Activated T-helper 17 cell treated with anti-CD3 and anti-CD28 coated beads, Interleukin-2, amount 50 U/mL, for 72 hours (primary cell): ENCODE measurements at regions not wholly inside any gene's neighbourhood (a gene's known extent, or its start where the extent isn't known, plus 50 kb on each side); places are given as distances from the start of the nearest gene placed in this dataset.
"Not testable (repeated sequence)": the region's sequence is repeated elsewhere in the genome, so short reads cannot be mapped to it uniquely, and the experiment has no call there.

Experiments
- ATAC-seq: fragments of 150-1000 bp; cut with Tn5 transposase; replicated peaks from 2 replicates; pipeline ENCODE4 v1.10.0; 2021; ENCODE audit warnings: mild to moderate bottlenecking, moderate library complexity
- H3K27ac Mint-ChIP-seq: one replicate; pipeline ENCODE4 v1.8.0; 2022; ENCODE audit warnings: mixed read lengths
- H3K27me3 Mint-ChIP-seq: one replicate; pipeline ENCODE4 v1.8.0; 2022; ENCODE audit warnings: mixed read lengths
- H3K36me3 Mint-ChIP-seq: one replicate; pipeline ENCODE4 v1.8.0; 2022; ENCODE audit warnings: low read depth, mild to moderate bottlenecking, mixed read lengths
- H3K4me1 Mint-ChIP-seq: one replicate; pipeline ENCODE4 v1.8.0; 2022; ENCODE audit warnings: mixed read lengths
- H3K4me3 Mint-ChIP-seq: one replicate; pipeline ENCODE4 v1.8.0; 2022; ENCODE audit warnings: mild to moderate bottlenecking, mixed read lengths
- H3K9me3 Mint-ChIP-seq: one replicate; pipeline ENCODE4 v1.8.0; 2022; ENCODE audit warnings: mixed read lengths

DNA sequence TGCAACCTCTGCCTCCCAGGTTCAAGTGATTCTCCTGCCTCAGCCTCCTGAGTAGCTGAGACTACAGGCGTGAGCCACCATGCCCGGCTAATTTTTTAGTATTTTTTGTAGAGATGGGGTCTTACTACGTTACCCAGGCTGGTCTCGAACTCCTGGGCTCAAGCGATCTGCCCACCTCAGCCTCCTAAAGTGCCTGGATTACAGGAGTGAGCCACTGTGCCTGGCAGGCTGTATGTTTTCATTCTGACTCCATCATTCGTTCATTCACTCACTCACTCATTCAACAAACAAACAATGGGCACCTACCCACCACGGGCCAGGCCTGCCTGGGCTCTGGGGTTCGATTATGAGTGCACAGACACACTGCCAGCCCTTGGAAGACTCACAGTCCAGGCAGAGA lies 197.1 kb downstream of the C9orf50 start:
- peak overlapping the region; percentile 31 for H3K4me3 Mint-ChIP-seq
- not testable (repeated sequence) for H3K36me3 Mint-ChIP-seq, H3K27me3 Mint-ChIP-seq, H3K9me3 Mint-ChIP-seq, ATAC-seq, H3K4me1 Mint-ChIP-seq
- peak overlapping the region; percentile 83 for H3K27ac Mint-ChIP-seq

GRCh38 chr9:129423216-129423615 lies 197.7 kb downstream of the C9orf50 start:
- Mint-ChIP-seq H3K4me3 (peak overlapping the region; percentile 31), H3K36me3 (no peaks in the 10 kb centered on the region), H3K4me1 (peaks cover 9% of the 10 kb centered on the region), H3K27me3 (no peaks in the 10 kb centered on the region), H3K27ac (peak overlapping the region; percentile 83), H3K9me3 (no peaks in the 10 kb centered on the region)
- peak; percentile 48 for ATAC-seq

GRCh38 chr9:129422843-129423192 lies 198.1 kb downstream of the C9orf50 start:
- Mint-ChIP-seq H3K27ac (peak overlapping the region; percentile 83), H3K4me1 (peaks cover 9% of the 10 kb centered on the region), H3K36me3 (no peaks in the 10 kb centered on the region), H3K27me3 (no peaks in the 10 kb centered on the region), H3K9me3 (no peaks in the 10 kb centered on the region), H3K4me3 (peak overlapping the region; percentile 31)
- ATAC-seq: peak; percentile 59

DNA sequence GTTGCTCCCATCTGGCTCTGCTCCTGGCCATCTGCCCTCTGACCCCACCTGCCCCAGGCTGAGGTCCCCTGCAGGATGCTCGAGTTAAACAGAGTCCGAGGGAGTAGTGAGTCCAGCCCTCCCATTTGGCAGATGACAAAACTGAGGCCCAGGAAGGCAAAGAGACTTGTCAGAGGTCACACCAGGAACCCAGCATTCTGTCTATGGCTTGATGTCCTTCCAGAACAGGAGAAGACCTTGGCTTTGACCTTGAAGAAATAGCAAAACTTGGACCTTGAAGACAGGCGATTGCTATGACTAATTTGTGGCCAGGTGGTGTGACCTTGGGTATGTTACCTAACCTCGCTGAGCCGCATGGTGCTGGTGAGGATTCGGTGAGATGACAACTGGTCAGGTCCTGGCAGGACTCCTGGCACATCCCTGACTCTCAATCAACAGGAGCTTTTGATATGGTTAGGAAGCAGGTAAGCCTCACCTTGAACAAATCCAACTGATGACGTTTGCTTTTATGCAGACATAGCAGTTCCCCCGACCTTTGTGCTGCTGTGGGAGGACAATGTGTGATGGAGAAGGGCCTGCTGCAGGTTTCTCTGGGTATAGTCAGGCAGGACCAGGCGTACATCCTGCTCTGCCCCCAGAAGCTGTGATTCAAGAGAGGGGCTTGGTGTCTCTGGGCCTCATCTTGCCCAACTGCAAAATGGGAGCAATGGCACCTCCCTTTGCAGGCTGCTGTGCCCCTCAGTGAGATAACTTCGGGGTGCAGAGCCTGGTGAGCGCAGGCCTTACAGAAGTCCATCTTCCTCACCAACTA lies 198.7 kb downstream of the C9orf50 start:
- H3K27me3 Mint-ChIP-seq: no peaks in the 10 kb centered on the region
- H3K4me1 Mint-ChIP-seq: peaks cover 9% of the 10 kb centered on the region
- peak overlapping the region; percentile 28 for H3K27ac Mint-ChIP-seq
- no peaks in the 10 kb centered on the region for H3K36me3 Mint-ChIP-seq
- H3K4me3 Mint-ChIP-seq: peak overlapping the region; percentile 20
- ATAC-seq: peak; percentile 44
- no peaks in the 10 kb centered on the region for H3K9me3 Mint-ChIP-seq

DNA sequence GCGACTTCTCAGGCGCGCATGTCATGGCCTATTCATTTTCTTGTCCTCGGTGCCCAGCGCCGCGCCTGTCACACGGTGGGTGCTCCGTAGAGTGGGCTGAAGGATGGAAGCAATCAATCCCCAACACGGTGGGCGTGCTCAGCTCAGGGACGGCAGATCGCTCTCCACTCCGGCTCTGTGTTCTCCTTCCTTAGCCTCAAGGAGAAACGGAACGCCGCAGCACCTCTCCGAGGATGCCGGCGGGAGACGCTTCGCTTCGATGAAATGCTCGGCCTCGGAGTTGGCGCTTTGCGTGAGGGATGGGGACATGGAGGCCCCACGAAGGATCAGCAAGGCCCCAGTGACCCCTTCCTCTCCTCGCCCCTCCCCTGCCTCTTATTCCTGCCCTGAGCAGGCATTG lies 199.5 kb downstream of the C9orf50 start:
- Mint-ChIP-seq H3K36me3 (no peaks in the 10 kb centered on the region), H3K27ac (no peak overlapping the region), H3K27me3 (no peaks in the 10 kb centered on the region), H3K9me3 (no peaks in the 10 kb centered on the region), H3K4me1 (peaks cover 9% of the 10 kb centered on the region), H3K4me3 (no peak overlapping the region)
- no peak for ATAC-seq

- ATAC-seq: peak; percentile 25
- no peak overlapping the region for H3K27ac Mint-ChIP-seq
- no peaks in the 10 kb centered on the region for H3K9me3 Mint-ChIP-seq
- no peaks in the 10 kb centered on the region for H3K36me3 Mint-ChIP-seq
- H3K27me3 Mint-ChIP-seq: no peaks in the 10 kb centered on the region
- peaks cover 5% of the 10 kb centered on the region for H3K4me1 Mint-ChIP-seq
- no peak overlapping the region for H3K4me3 Mint-ChIP-seq
Observed at GRCh38 chr9:129420721-129421120, 200.2 kb downstream of the C9orf50 start.

DNA sequence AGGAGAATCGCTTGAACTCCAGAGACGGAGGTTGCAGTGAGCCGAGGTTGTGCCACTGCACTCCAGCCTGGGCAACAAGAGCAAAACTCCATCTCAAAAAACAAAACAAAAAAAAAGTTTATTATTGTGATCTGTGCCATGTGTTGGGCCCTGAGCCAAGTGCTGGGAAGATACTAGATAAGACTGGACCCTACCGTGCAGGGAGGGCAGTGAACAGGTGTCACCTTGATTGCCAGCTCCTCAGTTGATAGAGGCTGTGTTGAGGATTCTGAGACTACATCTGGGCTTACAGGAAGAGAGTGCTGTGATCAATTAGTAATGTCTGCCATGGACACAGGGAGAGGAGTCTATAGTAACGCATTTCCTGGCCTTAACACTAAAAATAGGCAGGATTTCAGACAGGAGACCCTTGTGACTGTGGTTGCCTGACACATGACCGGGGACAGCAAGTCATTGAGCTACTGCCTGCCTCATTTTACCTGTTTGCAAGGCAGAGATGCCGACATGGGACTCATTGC lies 201.5 kb downstream of the C9orf50 start:
- H3K27ac Mint-ChIP-seq: peak overlapping the region; percentile 1
- ATAC-seq: no peak

GRCh38 chr9:129418451-129418850 lies 202.4 kb downstream of the C9orf50 start:
- Mint-ChIP-seq H3K9me3 (no peaks in the 10 kb centered on the region), H3K36me3 (peaks cover 4% of the 10 kb centered on the region), H3K27me3 (no peaks in the 10 kb centered on the region), H3K4me1 (peaks cover 9% of the 10 kb centered on the region), H3K4me3 (no peak overlapping the region), H3K27ac (no peak overlapping the region)
- no peak for ATAC-seq

More for the DNA sequence above, 201.5 kb downstream of the C9orf50 start:
- H3K4me3 Mint-ChIP-seq: no peak overlapping the region
- H3K9me3 Mint-ChIP-seq: no peaks in the 10 kb centered on the region
- H3K27me3 Mint-ChIP-seq: no peaks in the 10 kb centered on the region
- H3K4me1 Mint-ChIP-seq: peaks cover 6% of the 10 kb centered on the region
- peaks cover 1% of the 10 kb centered on the region for H3K36me3 Mint-ChIP-seq

DNA sequence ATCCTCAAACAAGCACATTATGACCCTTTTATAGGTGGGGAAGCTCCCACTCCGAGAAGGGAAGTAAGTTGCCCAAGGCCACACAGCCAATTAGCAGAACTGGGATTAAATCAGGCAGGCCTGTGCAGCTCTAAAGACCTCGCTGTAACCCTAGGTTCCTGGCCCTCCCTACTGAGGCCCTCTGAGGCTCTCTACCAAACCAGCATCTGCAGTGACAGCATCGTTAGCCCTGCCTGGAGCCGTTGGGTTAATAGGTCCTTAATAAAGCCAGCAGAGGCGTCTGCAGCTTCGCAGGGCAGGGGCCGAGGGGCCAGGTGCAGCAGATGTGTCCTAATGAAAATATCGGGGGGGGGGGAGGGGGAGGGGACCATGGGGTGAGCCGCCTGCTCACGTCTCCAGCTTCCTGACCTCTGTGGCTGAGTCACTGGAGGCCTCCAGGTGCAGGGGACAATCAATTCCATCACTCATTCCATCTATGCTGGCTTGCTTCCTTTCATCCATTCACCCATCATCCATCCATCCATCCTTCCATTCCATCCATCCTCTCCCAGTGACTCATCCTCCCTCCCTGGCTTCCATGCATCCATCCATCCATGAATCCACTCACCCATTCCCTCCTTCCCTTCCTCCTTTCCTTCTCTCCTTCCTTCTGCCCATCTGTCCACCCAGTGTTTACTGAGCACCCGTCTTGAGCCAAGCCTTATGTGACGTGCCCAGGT lies 203.9 kb downstream of the C9orf50 start:
- H3K9me3 Mint-ChIP-seq: no peaks in the 10 kb centered on the region
- peak overlapping the region; percentile 47 for H3K27ac Mint-ChIP-seq
- peaks cover 4% of the 10 kb centered on the region for H3K4me1 Mint-ChIP-seq
- ATAC-seq: no peak
- peaks cover 4% of the 10 kb centered on the region for H3K36me3 Mint-ChIP-seq
- H3K27me3 Mint-ChIP-seq: no peaks in the 10 kb centered on the region
- H3K4me3 Mint-ChIP-seq: no peak overlapping the region

DNA sequence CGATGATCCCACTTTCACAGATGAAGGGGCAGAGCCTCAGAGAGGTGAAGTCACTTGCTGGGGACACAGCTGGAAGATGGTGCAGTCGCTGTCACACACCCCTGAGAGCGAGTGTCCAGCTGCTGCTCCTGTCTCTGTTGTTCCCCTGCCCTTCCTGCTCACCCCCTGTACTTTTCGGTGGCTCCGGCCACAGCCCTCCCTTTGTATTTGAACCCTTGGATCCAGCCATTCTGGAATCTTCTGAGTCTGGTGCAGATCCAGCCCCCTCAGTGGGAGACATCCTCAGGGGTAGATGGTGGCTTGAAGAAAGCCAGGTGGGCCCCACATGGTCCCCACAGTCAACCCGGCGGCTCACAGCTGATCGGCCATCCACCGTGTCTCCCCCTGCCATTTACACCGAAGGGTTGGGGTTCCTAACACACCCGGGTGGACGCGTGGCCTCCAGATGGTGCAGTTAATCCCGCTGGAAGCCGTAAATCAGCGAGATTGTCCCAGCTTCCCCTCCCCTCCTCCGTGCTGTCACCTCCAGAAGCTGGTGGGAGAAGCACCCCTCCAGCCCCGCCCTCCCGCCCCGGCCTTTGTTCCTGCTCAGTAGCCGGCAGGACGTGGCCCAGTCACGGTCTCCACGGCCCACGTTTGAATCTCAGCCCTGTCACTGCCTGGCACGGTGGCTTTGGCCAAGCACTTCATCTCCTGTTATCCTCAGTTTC lies 204.8 kb downstream of the C9orf50 start:
- H3K4me1 Mint-ChIP-seq: peaks cover 4% of the 10 kb centered on the region
- no peak overlapping the region for H3K4me3 Mint-ChIP-seq
- peaks cover 4% of the 10 kb centered on the region for H3K36me3 Mint-ChIP-seq
- no peak for ATAC-seq
- H3K9me3 Mint-ChIP-seq: no peaks in the 10 kb centered on the region
- peak overlapping the region; percentile 47 for H3K27ac Mint-ChIP-seq
- no peaks in the 10 kb centered on the region for H3K27me3 Mint-ChIP-seq

DNA sequence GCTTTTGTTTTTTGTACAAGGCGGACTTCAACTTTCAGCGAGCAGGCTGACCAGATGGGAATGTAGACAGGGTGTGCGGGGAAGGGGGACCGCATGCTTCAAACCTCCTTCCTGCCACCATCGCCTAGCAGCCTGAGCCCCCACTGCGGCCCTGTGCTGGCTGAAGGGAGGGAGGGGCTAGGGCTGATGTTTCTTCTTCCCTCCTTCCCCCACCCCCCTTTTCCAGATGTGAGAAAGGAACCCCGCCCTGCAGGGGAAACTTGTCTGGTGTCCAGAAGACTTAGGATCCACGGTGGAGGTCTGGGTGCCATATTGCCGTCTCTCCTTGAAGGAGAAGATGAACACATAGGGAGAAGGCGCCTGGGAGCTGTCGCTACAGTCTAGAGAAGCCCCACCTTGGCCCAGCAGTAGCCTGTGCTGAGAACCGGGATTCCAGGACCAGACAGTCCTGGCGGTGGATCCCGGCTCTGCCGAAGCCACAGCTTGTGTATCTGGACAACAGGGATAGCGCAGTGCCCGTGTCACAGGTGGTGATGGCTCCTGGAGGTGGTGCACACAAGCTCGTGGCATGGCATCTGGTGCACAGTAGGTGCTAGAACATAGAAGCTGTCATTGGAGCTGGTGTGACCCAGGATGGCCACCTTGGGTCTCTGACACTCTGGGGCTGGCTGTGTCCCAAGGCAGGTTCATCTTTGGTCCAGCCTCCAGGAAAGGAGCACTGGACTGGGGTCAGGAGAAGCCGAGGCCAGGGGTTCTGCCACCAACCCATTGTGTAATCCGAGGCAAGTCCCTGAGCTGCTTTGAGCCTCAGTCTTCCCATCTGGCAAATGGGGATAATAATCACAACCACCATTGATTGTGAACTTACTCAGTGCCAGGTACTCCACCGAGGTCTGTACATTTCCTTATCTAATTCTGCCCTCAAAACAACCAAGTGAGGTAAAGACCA lies 205.6 kb downstream of the C9orf50 start:
- H3K9me3 Mint-ChIP-seq: peaks cover 5% of the 10 kb centered on the region
- H3K27ac Mint-ChIP-seq: peak overlapping the region; percentile 97
- H3K4me1 Mint-ChIP-seq: peaks cover 9% of the 10 kb centered on the region
- peak overlapping the region; percentile 78 for H3K4me3 Mint-ChIP-seq
- ATAC-seq: no peak
- peaks cover 4% of the 10 kb centered on the region for H3K36me3 Mint-ChIP-seq
- no peaks in the 10 kb centered on the region for H3K27me3 Mint-ChIP-seq

- Mint-ChIP-seq H3K27ac (peak overlapping the region; percentile 97), H3K27me3 (no peaks in the 10 kb centered on the region), H3K9me3 (peaks cover 7% of the 10 kb centered on the region), H3K36me3 (peaks cover 4% of the 10 kb centered on the region), H3K4me3 (peak overlapping the region; percentile 78), H3K4me1 (peaks cover 14% of the 10 kb centered on the region)
- no peak for ATAC-seq
Observed at GRCh38 chr9:129414377-129414992, 206.4 kb downstream of the C9orf50 start.

DNA sequence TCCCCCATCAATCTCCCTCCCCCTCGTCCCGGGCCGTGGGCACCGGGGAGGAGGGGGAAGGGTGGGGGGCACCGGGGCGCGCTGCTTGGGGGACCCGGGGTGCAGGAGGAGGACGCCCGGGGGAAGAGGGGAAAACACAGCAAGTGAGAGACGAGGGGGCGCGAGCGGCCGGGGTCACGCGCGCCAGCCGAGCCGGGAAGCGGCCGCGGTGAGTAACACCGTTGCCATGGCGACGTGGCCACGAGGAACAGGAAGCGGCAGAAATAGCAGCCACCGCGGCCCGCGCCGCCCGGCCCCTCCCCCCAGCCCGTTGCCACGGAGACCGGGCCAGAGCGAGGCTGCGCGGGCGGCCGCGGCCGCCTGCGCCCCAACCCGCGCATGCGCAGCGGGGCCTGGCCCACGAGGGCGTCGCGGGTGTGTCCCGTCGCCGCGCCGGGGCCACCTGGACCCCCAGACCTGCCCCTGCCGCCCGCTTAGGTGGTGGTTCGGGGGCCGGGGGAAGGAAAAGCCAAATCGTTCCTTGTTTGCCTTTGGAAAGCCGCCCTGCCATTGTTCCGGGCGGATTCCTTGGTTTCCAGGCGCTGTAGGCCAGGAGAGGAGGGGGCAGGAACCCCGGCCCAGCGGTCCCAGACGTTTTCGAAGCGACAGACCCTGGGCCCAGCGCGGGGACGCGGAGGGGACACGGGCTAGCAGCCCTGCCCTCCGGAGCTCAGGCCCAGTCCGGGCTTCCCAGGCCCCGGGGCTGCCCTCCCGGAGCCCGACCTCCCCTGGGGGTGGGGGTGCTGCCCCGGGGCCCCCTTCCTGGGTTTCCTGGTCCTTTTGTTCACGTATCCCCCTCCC lies 207.1 kb downstream of the C9orf50 start:
- H3K4me3 Mint-ChIP-seq: peak overlapping the region; percentile 78
- peaks cover 14% of the 10 kb centered on the region for H3K4me1 Mint-ChIP-seq
- peaks cover 7% of the 10 kb centered on the region for H3K9me3 Mint-ChIP-seq

More for the DNA sequence above, 207.1 kb downstream of the C9orf50 start:
- peak; percentile 92 for ATAC-seq
- H3K27me3 Mint-ChIP-seq: no peaks in the 10 kb centered on the region
- H3K27ac Mint-ChIP-seq: peak overlapping the region; percentile 97
- peaks cover 4% of the 10 kb centered on the region for H3K36me3 Mint-ChIP-seq
